Panc1 (cell line): ENCODE measurements at regions not wholly inside any gene's neighbourhood (a gene's known extent, or its start where the extent isn't known, plus 50 kb on each side); places are given as distances from the start of the nearest gene placed in this dataset.

ENCODE experiments used
- POLR2AphosphoS5 ChIP-seq: IDR thresholded peaks from 2 replicates; pipeline ENCODE4 v1.6.1; 2012; ENCODE audit warnings: mild to moderate bottlenecking, low read depth, low read length, moderate library complexity
- SIN3A ChIP-seq: IDR thresholded peaks from 2 replicates; pipeline ENCODE4 v1.6.1; 2012; ENCODE audit warnings: low read depth, mild to moderate bottlenecking, low read length, moderate library complexity, borderline replicate concordance; ENCODE audit not compliant: insufficient read depth
- TCF7L2 ChIP-seq: IDR thresholded peaks from 2 replicates; pipeline ENCODE4 v1.6.1; 2011; ENCODE audit warnings: mild to moderate bottlenecking, low read depth, low read length, inconsistent platforms
- TF ChIP-seq, protein P1 (sequence below): fragments of 450-650 bp; IDR thresholded peaks from 2 replicates; pipeline ENCODE4 v1.5.1; 2017; ENCODE audit warnings: mild to moderate bottlenecking
- TF ChIP-seq, protein P2 (sequence below), 2 experiments: IDR thresholded peaks; 2 replicates each; pipeline ENCODE4 v1.6.1; 2011 to 2012; ENCODE audit warnings: low read depth in 2 of 2, control low read depth in 1 of 2, low read length in 1 of 2, mild to moderate bottlenecking in 1 of 2, moderate library complexity in 1 of 2; ENCODE audit not compliant: insufficient read depth in 1 of 2

DNA sequence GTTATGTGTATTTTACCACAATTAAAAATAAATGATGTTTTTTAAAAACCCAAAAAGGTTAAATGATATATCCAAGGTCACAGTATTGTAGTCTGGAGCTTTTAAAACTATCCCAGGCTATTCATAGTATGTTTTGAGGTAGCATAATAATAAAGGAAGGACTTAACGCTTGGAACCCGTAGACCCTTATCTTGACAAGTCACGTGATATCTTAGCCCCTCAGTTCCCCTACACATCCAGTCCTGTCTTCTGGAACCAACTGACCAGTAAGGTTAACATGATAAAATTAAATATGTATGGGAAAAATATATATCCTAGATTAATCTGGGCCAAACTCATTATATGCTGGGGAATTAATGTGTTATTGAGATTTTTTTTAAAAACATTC is 142.2 kb downstream of the RXFP2 start:
- TF ChIP-seq, protein P1, sequence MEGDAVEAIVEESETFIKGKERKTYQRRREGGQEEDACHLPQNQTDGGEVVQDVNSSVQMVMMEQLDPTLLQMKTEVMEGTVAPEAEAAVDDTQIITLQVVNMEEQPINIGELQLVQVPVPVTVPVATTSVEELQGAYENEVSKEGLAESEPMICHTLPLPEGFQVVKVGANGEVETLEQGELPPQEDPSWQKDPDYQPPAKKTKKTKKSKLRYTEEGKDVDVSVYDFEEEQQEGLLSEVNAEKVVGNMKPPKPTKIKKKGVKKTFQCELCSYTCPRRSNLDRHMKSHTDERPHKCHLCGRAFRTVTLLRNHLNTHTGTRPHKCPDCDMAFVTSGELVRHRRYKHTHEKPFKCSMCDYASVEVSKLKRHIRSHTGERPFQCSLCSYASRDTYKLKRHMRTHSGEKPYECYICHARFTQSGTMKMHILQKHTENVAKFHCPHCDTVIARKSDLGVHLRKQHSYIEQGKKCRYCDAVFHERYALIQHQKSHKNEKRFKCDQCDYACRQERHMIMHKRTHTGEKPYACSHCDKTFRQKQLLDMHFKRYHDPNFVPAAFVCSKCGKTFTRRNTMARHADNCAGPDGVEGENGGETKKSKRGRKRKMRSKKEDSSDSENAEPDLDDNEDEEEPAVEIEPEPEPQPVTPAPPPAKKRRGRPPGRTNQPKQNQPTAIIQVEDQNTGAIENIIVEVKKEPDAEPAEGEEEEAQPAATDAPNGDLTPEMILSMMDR: no peak
- TF ChIP-seq, protein P2, sequence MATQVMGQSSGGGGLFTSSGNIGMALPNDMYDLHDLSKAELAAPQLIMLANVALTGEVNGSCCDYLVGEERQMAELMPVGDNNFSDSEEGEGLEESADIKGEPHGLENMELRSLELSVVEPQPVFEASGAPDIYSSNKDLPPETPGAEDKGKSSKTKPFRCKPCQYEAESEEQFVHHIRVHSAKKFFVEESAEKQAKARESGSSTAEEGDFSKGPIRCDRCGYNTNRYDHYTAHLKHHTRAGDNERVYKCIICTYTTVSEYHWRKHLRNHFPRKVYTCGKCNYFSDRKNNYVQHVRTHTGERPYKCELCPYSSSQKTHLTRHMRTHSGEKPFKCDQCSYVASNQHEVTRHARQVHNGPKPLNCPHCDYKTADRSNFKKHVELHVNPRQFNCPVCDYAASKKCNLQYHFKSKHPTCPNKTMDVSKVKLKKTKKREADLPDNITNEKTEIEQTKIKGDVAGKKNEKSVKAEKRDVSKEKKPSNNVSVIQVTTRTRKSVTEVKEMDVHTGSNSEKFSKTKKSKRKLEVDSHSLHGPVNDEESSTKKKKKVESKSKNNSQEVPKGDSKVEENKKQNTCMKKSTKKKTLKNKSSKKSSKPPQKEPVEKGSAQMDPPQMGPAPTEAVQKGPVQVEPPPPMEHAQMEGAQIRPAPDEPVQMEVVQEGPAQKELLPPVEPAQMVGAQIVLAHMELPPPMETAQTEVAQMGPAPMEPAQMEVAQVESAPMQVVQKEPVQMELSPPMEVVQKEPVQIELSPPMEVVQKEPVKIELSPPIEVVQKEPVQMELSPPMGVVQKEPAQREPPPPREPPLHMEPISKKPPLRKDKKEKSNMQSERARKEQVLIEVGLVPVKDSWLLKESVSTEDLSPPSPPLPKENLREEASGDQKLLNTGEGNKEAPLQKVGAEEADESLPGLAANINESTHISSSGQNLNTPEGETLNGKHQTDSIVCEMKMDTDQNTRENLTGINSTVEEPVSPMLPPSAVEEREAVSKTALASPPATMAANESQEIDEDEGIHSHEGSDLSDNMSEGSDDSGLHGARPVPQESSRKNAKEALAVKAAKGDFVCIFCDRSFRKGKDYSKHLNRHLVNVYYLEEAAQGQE (IDR thresholded peaks at IDR 0.05; ENCODE audit: insufficient read depth in 1 of 2, low read depth in 2 of 2, low read length in 1 of 2): no peak
- TF ChIP-seq TCF7L2 (no peak), POLR2AphosphoS5 (no peak), SIN3A (no peak)
